GM23338 (cell line): ENCODE measurements at regions not wholly inside any gene's neighbourhood (a gene's known extent, or its start where the extent isn't known, plus 50 kb on each side); places are given as distances from the start of the nearest gene placed in this dataset.

Source experiments
- ATAC-seq: fragments of 200-7000 bp; cut with Tn5 transposase; 3 replicates; pipeline ENCODE4 v1.9.1; 2020
- DNase-seq: peaks from one replicate; pipeline ENCODE4 v3.0.0-alpha.2; 2015; ENCODE audit warnings: low spot score
- H2AFZ ChIP-seq: fragments of 200-600 bp; sonication (generic); 2 replicates; pipeline ENCODE4 v1.8.0; 2016; ENCODE audit warnings: antibody characterized with exemption, mild to moderate bottlenecking, moderate library complexity
- H3F3A ChIP-seq: fragments of 200-600 bp; sonication (generic); replicated peaks from 2 replicates; pipeline ENCODE4 v1.8.0; 2017; ENCODE audit warnings: antibody characterized with exemption, mixed run types, low read depth
- H3K27ac ChIP-seq: fragments of 200-600 bp; sonication (generic); 2 replicates; pipeline ENCODE4 v1.6.1; 2016; ENCODE audit warnings: low read depth
- H3K27me3 ChIP-seq: fragments of 200-600 bp; sonication (generic); 2 replicates; pipeline ENCODE4 v1.8.0; 2016; ENCODE audit warnings: mild to moderate bottlenecking, mixed run types, moderate library complexity; ENCODE audit not compliant: insufficient read depth
- H3K36me3 ChIP-seq: fragments of 200-600 bp; sonication (generic); 2 replicates; pipeline ENCODE4 v1.8.0; 2016; ENCODE audit warnings: mild to moderate bottlenecking; ENCODE audit not compliant: insufficient read depth
- H3K4me1 ChIP-seq: fragments of 200-600 bp; sonication (generic); 2 replicates; pipeline ENCODE4 v1.8.0; 2016; ENCODE audit warnings: mild to moderate bottlenecking, moderate library complexity; ENCODE audit not compliant: insufficient read depth
- H3K4me2 ChIP-seq: fragments of 200-600 bp; sonication (generic); 2 replicates; pipeline ENCODE4 v1.7.1; 2017; ENCODE audit warnings: mixed run types
- H3K4me3 ChIP-seq: fragments of 200-600 bp; sonication (generic); 2 replicates; pipeline ENCODE4 v1.6.1; 2016; ENCODE audit warnings: mixed run types
- H3K79me2 ChIP-seq: fragments of 200-600 bp; sonication (generic); replicated peaks from 2 replicates; pipeline ENCODE4 v1.8.0; 2017; ENCODE audit warnings: mild to moderate bottlenecking; ENCODE audit not compliant: insufficient read depth
- H3K9me2 ChIP-seq: fragments of 200-600 bp; sonication (generic); 2 replicates; pipeline ENCODE4 v1.8.0; 2017; ENCODE audit not compliant: insufficient read depth
- H4K20me1 ChIP-seq: fragments of 200-600 bp; sonication (generic); replicated peaks from 2 replicates; pipeline ENCODE4 v1.8.0; 2017; ENCODE audit warnings: mild to moderate bottlenecking; ENCODE audit not compliant: insufficient read depth
- H3K27ac Mint-ChIP-seq: 2 replicates; pipeline ENCODE4 v1.8.0; 2020; ENCODE audit warnings: inconsistent platforms, mild to moderate bottlenecking, moderate library complexity, mixed read lengths
- H3K27me3 Mint-ChIP-seq: 3 replicates; pipeline ENCODE4 v1.8.0; 2022; ENCODE audit warnings: low read depth, mild to moderate bottlenecking, moderate library complexity, mixed read lengths, inconsistent platforms; ENCODE audit not compliant: insufficient read depth, poor library complexity
- H3K36me3 Mint-ChIP-seq: 3 replicates; pipeline ENCODE4 v1.8.0; 2021; ENCODE audit warnings: low read depth, mild to moderate bottlenecking, inconsistent platforms, moderate library complexity, mixed read lengths
- H3K4me1 Mint-ChIP-seq: 3 replicates; pipeline ENCODE4 v1.8.0; 2020; ENCODE audit warnings: mild to moderate bottlenecking, inconsistent platforms, mixed read lengths
- H3K4me3 Mint-ChIP-seq: 3 replicates; pipeline ENCODE4 v1.8.0; 2021; ENCODE audit warnings: moderate library complexity, mild to moderate bottlenecking, inconsistent platforms, mixed read lengths
- H3K9me3 Mint-ChIP-seq: 3 replicates; pipeline ENCODE4 v1.8.0; 2020; ENCODE audit warnings: moderate library complexity, mild to moderate bottlenecking, inconsistent platforms, mixed read lengths
- CREB1 ChIP-seq: fragments of 250-450 bp; sonication (Bioruptor Pico); IDR thresholded peaks from 2 replicates; pipeline ENCODE4 v1.5.0; 2020; ENCODE audit warnings: low read depth, mild to moderate bottlenecking, moderate library complexity
- EZH2 ChIP-seq: fragments of 200-600 bp; sonication (generic); IDR thresholded peaks from one replicate; pipeline ENCODE4 v1.8.0; 2017; ENCODE audit warnings: antibody characterized with exemption, mild to moderate bottlenecking, low read depth; ENCODE audit not compliant: unreplicated experiment
- EZH2phosphoT487 ChIP-seq: fragments of 200-600 bp; sonication (generic); IDR thresholded peaks from one replicate; pipeline ENCODE4 v1.8.1; 2018; ENCODE audit warnings: antibody characterized with exemption; ENCODE audit not compliant: unreplicated experiment
- POLR2AphosphoS5 ChIP-seq: IDR thresholded peaks from 2 replicates; pipeline ENCODE4 v1.6.1; 2016; ENCODE audit warnings: antibody characterized with exemption, low read depth
- REST ChIP-seq: IDR thresholded peaks from one replicate; pipeline ENCODE4 v1.6.1; 2018; ENCODE audit warnings: antibody characterized with exemption; ENCODE audit not compliant: unreplicated experiment
- ZNF114 ChIP-seq: fragments of 250-450 bp; sonication (Bioruptor Pico); IDR thresholded peaks from 2 replicates; pipeline ENCODE4 v1.5.0; 2020; ENCODE audit warnings: mild to moderate bottlenecking, moderate library complexity
- ZNF331 ChIP-seq: fragments of 250-450 bp; sonication (Bioruptor Pico); IDR thresholded peaks from 2 replicates; pipeline ENCODE4 v1.5.0; 2020; ENCODE audit warnings: low read depth, mild to moderate bottlenecking, moderate library complexity
- ZNF462 ChIP-seq: fragments of 250-450 bp; sonication (Bioruptor Pico); IDR thresholded peaks from 2 replicates; pipeline ENCODE4 v1.5.0; 2020; ENCODE audit warnings: mild to moderate bottlenecking, moderate library complexity

GRCh38 chr2:149885946-149886345 lies 298.4 kb upstream of the MMADHC start:
- no peaks in the 10 kb centered on the region for H3K79me2 ChIP-seq
- H3F3A ChIP-seq = no peaks in the 10 kb centered on the region
- H3K36me3 ChIP-seq = no peaks in the 10 kb centered on the region
- H3K27ac Mint-ChIP-seq = no peak overlapping the region
- no peaks in the 10 kb centered on the region for H3K4me1 Mint-ChIP-seq
- no peaks in the 10 kb centered on the region for H3K9me2 ChIP-seq
- no peak for DNase-seq
- H3K9me3 Mint-ChIP-seq = no peaks in the 10 kb centered on the region
- no peak overlapping the region for H3K4me3 ChIP-seq
- H3K4me2 ChIP-seq = no peak overlapping the region
- H3K4me1 ChIP-seq = no peaks in the 10 kb centered on the region
- H3K36me3 Mint-ChIP-seq = no peaks in the 10 kb centered on the region
- TF ChIP-seq ZNF462 (CRISPR knock-in tag) (no peak), ZNF114 (CRISPR knock-in tag) (no peak), EZH2 (no peak), CREB1 (CRISPR knock-in tag) (no peak), ZNF331 (no peak), REST (no peak), EZH2phosphoT487 (no peak), POLR2AphosphoS5 (no peak)
- no peak overlapping the region for H2AFZ ChIP-seq
- no peaks in the 10 kb centered on the region for H3K27me3 ChIP-seq
- H3K27me3 Mint-ChIP-seq = peaks cover 2% of the 10 kb centered on the region
- H4K20me1 ChIP-seq = no peaks in the 10 kb centered on the region
- no peak overlapping the region for H3K4me3 Mint-ChIP-seq
- ATAC-seq = no peak
- H3K27ac ChIP-seq = no peak overlapping the region
